GM12873 (cell line): ENCODE measurements at regions not wholly inside any gene's neighbourhood (a gene's known extent, or its start where the extent isn't known, plus 50 kb on each side); places are given as distances from the start of the nearest gene placed in this dataset.

Experiments used
- TF ChIP-seq, protein P1 (sequence below): IDR thresholded peaks from 2 replicates; pipeline ENCODE4 v1.5.1; 2012; ENCODE audit warnings: low read depth, mild to moderate bottlenecking, moderate library complexity, low read length, control low read depth; ENCODE audit not compliant: insufficient read depth; ENCODE audit errors: missing control alignments

DNA sequence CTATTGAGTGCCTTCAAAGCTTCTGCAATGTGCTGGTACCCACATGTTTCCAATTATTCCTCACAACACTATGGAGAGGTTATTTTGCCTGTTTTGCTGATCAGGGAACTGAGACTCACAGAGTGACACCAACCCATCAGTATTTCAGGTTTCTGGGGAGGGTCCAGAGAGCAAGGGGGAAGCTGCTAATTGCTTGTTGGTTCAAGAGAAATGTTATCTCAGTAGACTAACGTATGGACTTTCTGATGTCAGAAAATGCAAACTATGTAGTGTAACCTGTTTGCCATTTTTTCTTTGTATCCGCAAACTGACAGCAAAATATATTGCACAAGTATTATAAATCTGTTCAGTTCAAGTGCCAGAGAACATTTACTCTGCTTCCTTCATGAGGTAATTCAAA, 108.3 kb upstream of the MSX2 start:
- TF ChIP-seq, protein P1, sequence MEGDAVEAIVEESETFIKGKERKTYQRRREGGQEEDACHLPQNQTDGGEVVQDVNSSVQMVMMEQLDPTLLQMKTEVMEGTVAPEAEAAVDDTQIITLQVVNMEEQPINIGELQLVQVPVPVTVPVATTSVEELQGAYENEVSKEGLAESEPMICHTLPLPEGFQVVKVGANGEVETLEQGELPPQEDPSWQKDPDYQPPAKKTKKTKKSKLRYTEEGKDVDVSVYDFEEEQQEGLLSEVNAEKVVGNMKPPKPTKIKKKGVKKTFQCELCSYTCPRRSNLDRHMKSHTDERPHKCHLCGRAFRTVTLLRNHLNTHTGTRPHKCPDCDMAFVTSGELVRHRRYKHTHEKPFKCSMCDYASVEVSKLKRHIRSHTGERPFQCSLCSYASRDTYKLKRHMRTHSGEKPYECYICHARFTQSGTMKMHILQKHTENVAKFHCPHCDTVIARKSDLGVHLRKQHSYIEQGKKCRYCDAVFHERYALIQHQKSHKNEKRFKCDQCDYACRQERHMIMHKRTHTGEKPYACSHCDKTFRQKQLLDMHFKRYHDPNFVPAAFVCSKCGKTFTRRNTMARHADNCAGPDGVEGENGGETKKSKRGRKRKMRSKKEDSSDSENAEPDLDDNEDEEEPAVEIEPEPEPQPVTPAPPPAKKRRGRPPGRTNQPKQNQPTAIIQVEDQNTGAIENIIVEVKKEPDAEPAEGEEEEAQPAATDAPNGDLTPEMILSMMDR: no peak

DNA sequence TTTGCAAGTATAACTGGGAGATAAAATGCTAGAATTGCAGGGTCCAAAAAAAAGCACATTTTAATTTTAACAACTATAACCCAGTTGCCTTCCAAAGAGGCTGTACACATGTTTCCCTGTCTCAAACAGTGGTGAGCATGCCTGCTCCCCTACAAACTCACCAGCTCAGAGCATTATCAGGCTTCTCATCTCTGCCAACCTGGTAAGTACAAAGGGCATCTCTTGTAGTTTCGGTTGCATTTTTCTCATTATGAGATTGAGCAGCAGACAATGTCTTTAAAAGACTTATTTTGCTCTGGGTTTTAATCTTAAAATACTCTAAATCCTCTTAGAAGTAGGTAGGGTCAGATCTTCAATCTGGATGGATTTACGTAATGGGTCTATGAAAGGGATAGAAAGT, 107.1 kb upstream of the MSX2 start:
- TF ChIP-seq, protein P1: no peak

DNA sequence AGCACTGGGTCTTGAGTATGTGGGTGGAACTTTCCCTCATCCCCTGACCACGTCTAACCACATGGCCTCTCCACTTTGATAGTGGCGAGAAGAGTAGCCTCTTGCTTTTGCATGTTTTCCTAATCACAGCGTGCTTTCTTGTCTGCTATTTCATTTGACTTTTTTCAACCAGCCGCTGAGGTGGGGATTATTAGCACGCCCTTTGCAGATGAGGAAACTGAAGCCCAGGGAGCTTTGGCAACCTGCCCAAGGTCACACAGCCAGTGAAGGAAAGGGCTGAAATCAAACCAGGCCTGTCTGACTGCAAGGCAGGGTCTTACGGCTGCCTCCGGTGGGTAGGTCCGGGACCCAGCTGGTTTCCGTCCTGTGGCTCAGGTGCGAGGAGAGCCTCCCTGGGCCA, 106.5 kb upstream of the MSX2 start:
- TF ChIP-seq, protein P1: no peak

DNA sequence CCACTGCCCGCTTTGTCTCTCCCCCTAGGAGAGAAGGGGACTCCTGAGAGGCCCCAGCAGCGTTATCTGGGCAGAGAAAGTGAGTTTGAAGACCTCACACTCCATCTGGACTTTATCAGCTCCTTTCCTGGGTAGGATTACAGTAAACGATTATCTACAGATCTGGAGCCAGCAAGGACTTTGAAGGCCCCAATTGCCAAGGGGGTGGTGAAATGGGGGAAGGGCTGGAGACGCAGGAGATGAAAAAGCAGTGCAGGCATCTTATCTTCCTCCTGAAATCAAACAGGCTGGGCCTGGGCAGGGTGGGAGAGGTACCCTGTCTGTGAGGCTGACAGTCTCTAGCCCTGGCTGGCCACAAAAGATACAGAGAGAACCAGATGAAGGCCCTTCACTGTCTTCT, 105.8 kb upstream of the MSX2 start:
- TF ChIP-seq, protein P1: no peak

DNA sequence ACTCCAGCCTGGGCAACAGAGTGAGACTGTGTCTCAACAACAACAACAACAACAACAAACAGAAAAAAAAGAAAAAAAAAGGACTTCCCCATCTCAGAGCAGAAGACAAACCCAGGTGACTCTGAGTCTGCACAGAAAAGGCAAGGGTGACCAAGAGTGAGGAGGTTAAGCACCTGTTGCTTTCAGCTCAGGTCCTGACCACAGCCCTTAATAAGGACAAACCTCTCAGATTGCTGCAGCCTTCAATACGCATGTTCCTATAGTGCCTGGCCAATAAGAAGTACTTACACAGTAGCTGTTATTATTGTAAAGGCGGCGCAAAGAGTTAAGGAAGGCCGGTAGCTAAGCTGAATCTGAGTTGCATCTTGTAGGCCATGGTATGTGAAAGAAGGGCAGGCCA, 102.3 kb upstream of the MSX2 start:
- TF ChIP-seq, protein P1: no peak

DNA sequence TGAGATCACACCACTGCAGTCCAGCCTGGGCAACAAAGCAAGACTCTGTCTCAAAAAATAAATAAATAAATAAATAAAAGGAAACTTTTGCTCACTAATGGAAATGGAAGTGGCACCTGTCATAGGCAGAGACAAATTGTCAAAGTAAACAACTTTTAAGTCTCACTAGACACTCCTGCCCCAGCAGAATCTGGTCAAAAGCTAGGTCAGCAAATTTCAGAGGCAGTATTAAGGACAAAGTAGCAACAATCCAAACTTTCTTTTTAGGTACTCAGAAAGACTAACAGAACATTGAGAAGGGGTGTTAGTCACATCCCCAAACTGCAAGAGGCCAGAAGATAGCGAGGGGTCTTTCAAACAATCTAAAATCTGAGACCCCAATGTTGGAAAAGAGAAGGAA, 101.4 kb upstream of the MSX2 start:
- TF ChIP-seq, protein P1: no peak

DNA sequence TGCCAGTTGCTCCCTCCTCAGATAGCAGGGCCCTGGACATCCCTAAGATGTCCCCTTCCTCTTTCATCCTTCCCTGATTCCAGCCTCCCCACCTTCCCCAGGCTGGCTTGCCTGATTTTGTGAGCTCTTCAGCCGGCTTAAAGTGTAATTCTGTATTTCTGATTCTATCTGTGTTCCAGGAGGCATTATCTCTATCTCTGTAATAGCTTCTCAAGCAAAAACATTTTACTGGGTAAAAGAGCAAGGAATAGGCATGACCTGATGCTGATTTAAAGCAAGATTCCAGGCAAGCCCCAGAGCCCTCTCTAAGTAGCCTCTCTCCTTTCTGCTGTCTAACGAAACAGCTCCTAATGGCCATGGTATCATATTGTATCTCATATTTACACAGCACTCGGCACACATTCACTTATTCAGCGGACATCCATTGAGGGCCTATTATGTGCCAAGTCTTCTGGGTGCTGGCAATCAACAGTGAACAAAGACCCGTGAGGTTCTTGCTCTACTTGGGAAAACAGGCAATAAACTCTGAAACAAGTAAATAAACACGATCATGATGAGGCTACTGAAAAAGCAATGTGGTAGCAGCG, 100.9 kb upstream of the MSX2 start:
- TF ChIP-seq, protein P1: no peak
